ENCODE measurements at regions not wholly inside any gene's neighbourhood (a gene's known extent, or its start where the extent isn't known, plus 50 kb on each side); places are given as distances from the start of the nearest gene placed in this dataset.
"Not testable (repeated sequence)": the region's sequence is repeated elsewhere in the genome, so short reads cannot be mapped to it uniquely, and the experiment has no call there.

DNA sequence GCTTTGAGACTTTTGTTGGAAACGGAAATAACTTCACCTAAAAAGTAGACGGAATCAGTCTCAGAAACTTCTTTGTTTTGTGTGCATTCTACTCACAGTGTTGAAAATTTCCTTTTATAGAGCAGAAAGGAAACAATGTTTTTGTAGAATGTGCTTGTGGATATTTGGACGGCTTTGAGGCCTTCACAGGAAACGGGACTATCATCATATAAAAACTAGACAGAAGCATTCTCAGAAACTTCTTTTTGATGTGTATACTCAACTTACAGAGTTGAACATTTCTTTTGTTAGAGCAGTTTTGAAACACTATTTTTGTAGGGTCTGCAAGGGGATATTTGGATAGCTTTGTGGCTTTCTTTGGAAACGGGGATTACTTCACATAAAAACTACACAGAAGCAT is 627.5 kb upstream of the ZNF337 start:
- no peak for DNase-seq (ENCODE audit: low spot score)
- ChIA-PET POLR2A (ENCODE audit: low non-redundant PET) (no interaction called here), CTCF (no interaction called here)
- no peak for TF ChIP-seq EZH2 (IDR thresholded peaks at IDR 0.05; ENCODE audit: borderline replicate concordance, low read depth, low read length, poor library complexity, severe bottlenecking)
- TF ChIP-seq, protein P1, sequence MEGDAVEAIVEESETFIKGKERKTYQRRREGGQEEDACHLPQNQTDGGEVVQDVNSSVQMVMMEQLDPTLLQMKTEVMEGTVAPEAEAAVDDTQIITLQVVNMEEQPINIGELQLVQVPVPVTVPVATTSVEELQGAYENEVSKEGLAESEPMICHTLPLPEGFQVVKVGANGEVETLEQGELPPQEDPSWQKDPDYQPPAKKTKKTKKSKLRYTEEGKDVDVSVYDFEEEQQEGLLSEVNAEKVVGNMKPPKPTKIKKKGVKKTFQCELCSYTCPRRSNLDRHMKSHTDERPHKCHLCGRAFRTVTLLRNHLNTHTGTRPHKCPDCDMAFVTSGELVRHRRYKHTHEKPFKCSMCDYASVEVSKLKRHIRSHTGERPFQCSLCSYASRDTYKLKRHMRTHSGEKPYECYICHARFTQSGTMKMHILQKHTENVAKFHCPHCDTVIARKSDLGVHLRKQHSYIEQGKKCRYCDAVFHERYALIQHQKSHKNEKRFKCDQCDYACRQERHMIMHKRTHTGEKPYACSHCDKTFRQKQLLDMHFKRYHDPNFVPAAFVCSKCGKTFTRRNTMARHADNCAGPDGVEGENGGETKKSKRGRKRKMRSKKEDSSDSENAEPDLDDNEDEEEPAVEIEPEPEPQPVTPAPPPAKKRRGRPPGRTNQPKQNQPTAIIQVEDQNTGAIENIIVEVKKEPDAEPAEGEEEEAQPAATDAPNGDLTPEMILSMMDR (conservative IDR thresholded peaks at IDR 0.05; ENCODE audit: low read depth, low read length), result no peak
- no peaks in the 10 kb centered on the region for H3K36me3 ChIP-seq (ENCODE audit: insufficient read depth, low read length, poor library complexity, severe bottlenecking)
- no peaks in the 10 kb centered on the region for H3K9me3 ChIP-seq (ENCODE audit: low read depth, low read length, poor library complexity, severe bottlenecking)
- no peaks in the 10 kb centered on the region for H3K27me3 ChIP-seq (replicated peaks; ENCODE audit: insufficient read depth, low read depth, low read length, poor library complexity)
- intact Hi-C loops (cut with micrococcal nuclease; ENCODE audit: unreplicated experiment), result no loop called here
- H3K4me3 ChIP-seq (ENCODE audit: low read depth, low read length, poor library complexity, severe bottlenecking), result no peak overlapping the region
- H3K4me1 ChIP-seq (ENCODE audit: insufficient read depth, low read length, poor library complexity, severe bottlenecking), result no peaks in the 10 kb centered on the region
- no peak overlapping the region for H3K27ac ChIP-seq (ENCODE audit: low read depth, low read length, poor library complexity, severe bottlenecking)
- BruUV-seq (replicated peaks), result no TSS peak

DNA sequence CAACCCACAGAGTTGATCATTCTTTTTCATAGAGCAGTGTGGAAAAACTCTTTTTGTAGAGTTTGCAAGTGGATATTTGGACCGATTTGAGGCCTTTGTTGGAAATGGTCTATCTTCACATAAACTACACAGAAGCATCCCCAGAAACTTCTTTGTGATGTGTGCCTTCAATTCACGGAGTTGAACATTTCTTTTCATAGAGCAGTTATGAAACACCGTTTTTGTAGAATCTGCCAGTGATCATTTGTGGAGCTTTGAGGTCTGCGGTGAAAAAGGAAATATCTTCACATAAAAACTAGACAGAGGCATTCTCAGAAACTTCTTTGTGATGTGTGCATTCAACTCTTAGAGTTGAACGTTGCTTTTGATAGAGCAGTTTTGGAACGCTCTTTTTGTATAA is 618.4 kb upstream of the ZNF337 start:
- CTCF ChIA-PET, result no interaction called here
- intact Hi-C loops (cut with micrococcal nuclease; ENCODE audit: unreplicated experiment), result no loop called here
- H3K36me3 ChIP-seq (ENCODE audit: insufficient read depth, low read length, poor library complexity, severe bottlenecking), result no peaks in the 10 kb centered on the region
- no peak overlapping the region for H3K27ac ChIP-seq (ENCODE audit: low read depth, low read length, poor library complexity, severe bottlenecking)
- H3K4me3 ChIP-seq (ENCODE audit: low read depth, low read length, poor library complexity, severe bottlenecking), result no peak overlapping the region
- no peak for DNase-seq (ENCODE audit: low spot score)
- no peaks in the 10 kb centered on the region for H3K9me3 ChIP-seq (ENCODE audit: low read depth, low read length, poor library complexity, severe bottlenecking)
- no TSS peak for BruUV-seq (replicated peaks)
- no peaks in the 10 kb centered on the region for H3K4me1 ChIP-seq (ENCODE audit: insufficient read depth, low read length, poor library complexity, severe bottlenecking)
- no peak for TF ChIP-seq EZH2 (IDR thresholded peaks at IDR 0.05; ENCODE audit: borderline replicate concordance, low read depth, low read length, poor library complexity, severe bottlenecking)
- TF ChIP-seq, protein P1 (conservative IDR thresholded peaks at IDR 0.05; ENCODE audit: low read depth, low read length), result no peak
- POLR2A ChIA-PET (ENCODE audit: low non-redundant PET), result no interaction called here
- H3K27me3 ChIP-seq (replicated peaks; ENCODE audit: insufficient read depth, low read depth, low read length, poor library complexity), result no peaks in the 10 kb centered on the region

DNA sequence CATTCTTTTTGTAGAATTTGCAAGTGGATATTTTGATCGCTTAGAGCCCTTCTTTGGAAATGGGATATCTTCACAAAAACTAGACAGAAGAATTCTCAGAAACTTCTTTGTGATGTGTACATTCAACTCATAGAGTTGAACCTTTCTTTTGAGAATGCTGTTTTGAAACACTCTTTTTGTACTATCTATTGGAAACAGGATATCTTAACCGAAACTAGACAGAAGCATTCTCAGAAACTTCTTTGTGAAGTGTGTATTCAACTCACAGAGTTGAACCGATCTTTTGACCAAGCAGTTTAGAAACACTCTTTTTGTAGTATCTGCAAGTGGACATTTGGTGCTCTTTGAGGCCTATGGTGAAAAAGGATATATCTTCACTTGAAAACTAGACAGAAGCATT is 613.1 kb upstream of the ZNF337 start:
- not testable (repeated sequence) for DNase-seq (ENCODE audit: low spot score)

DNA sequence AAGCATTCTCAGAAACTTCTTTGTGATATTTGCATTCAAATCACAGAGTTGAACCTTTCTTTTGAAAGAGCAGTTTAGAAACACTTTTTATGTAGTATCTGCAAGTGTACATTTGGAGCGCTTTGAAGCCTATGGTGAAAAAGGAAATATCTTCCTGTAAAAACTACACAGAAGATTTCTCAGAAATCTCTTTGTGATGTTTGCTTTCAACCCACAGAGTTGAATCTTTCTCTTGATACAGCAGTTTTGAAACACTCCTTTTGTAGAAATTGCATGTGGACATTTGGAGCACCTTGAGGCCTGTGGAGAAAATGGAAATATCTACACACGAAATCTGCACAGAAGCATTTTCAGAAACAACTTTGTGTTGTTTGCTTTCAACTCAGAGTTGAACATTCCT is 612.3 kb upstream of the ZNF337 start:
- BruUV-seq (replicated peaks), result no TSS peak
- POLR2A ChIA-PET (ENCODE audit: low non-redundant PET), result no interaction called here
- intact Hi-C loops (cut with micrococcal nuclease; ENCODE audit: unreplicated experiment), result no loop called here
- no peaks in the 10 kb centered on the region for H3K4me1 ChIP-seq (ENCODE audit: insufficient read depth, low read length, poor library complexity, severe bottlenecking)
- no peaks in the 10 kb centered on the region for H3K36me3 ChIP-seq (ENCODE audit: insufficient read depth, low read length, poor library complexity, severe bottlenecking)
- no peak for DNase-seq (ENCODE audit: low spot score)
- TF ChIP-seq, protein P1 (conservative IDR thresholded peaks at IDR 0.05; ENCODE audit: low read depth, low read length), result no peak
- no peak for TF ChIP-seq EZH2 (IDR thresholded peaks at IDR 0.05; ENCODE audit: borderline replicate concordance, low read depth, low read length, poor library complexity, severe bottlenecking)
- H3K27ac ChIP-seq (ENCODE audit: low read depth, low read length, poor library complexity, severe bottlenecking), result no peak overlapping the region
- H3K9me3 ChIP-seq (ENCODE audit: low read depth, low read length, poor library complexity, severe bottlenecking), result no peaks in the 10 kb centered on the region
- CTCF ChIA-PET, result no interaction called here
- no peaks in the 10 kb centered on the region for H3K27me3 ChIP-seq (replicated peaks; ENCODE audit: insufficient read depth, low read depth, low read length, poor library complexity)
- H3K4me3 ChIP-seq (ENCODE audit: low read depth, low read length, poor library complexity, severe bottlenecking), result no peak overlapping the region

More for the DNA sequence above, 613.1 kb upstream of the ZNF337 start:
- H3K4me3 ChIP-seq (ENCODE audit: low read depth, low read length, poor library complexity, severe bottlenecking); H3K4me1 ChIP-seq (ENCODE audit: insufficient read depth, low read length, poor library complexity, severe bottlenecking); H3K36me3 ChIP-seq (ENCODE audit: insufficient read depth, low read length, poor library complexity, severe bottlenecking); H3K27me3 ChIP-seq (replicated peaks; ENCODE audit: insufficient read depth, low read depth, low read length, poor library complexity); BruUV-seq (replicated peaks); POLR2A ChIA-PET (ENCODE audit: low non-redundant PET); CTCF ChIA-PET; H3K9me3 ChIP-seq (ENCODE audit: low read depth, low read length, poor library complexity, severe bottlenecking); H3K27ac ChIP-seq (ENCODE audit: low read depth, low read length, poor library complexity, severe bottlenecking); intact Hi-C loops (cut with micrococcal nuclease; ENCODE audit: unreplicated experiment): not testable (repeated sequence)
